ENCODE measurements at regions not wholly inside any gene's neighbourhood (a gene's known extent, or its start where the extent isn't known, plus 50 kb on each side); places are given as distances from the start of the nearest gene placed in this dataset.

DNA sequence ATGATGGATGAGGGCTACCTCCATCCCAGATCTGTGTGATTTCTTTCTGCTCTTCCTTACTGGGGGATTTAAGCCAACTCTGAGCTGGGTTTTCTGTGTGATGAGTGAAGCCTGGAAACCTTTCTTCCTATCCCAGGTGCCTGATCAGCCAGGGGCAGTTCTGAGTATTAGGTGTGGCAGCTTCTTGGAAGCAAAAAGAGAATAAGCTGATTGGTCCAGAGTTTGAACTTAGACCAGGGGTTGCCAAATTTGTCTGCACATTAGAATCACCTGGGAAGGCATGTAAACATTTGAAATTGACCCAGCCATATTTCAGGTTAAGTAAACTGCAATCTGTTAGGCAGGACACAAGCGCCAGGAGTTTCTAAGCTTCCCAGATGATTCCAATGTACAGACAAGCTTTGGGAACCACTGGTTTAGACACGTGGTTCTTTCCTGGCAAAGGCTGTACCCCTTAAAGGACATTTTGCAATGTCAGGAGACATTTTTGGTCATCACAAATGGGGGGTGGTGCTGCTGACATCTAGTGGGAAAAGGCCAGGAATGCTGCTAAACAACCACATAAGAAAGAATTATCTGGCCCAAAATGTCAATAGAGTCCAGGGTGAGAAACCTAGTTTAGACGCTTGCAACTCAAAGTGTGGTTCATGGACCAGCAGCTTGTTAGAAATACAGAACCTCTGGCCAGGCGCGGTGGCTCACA lies 160.5 kb upstream of the GHITM start:
- Histone ChIP-seq H3K4me1 (ENCODE audit: insufficient read depth) (no peaks in the 10 kb centered on the region), H3K9me3 (no peaks in the 10 kb centered on the region), H3K4me3 (no peak overlapping the region), H3K27me3 (no peaks in the 10 kb centered on the region), H3K36me3 (no peaks in the 10 kb centered on the region), H3K27ac (no peak overlapping the region)
- TF ChIP-seq, protein P1, sequence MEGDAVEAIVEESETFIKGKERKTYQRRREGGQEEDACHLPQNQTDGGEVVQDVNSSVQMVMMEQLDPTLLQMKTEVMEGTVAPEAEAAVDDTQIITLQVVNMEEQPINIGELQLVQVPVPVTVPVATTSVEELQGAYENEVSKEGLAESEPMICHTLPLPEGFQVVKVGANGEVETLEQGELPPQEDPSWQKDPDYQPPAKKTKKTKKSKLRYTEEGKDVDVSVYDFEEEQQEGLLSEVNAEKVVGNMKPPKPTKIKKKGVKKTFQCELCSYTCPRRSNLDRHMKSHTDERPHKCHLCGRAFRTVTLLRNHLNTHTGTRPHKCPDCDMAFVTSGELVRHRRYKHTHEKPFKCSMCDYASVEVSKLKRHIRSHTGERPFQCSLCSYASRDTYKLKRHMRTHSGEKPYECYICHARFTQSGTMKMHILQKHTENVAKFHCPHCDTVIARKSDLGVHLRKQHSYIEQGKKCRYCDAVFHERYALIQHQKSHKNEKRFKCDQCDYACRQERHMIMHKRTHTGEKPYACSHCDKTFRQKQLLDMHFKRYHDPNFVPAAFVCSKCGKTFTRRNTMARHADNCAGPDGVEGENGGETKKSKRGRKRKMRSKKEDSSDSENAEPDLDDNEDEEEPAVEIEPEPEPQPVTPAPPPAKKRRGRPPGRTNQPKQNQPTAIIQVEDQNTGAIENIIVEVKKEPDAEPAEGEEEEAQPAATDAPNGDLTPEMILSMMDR (IDR thresholded peaks at IDR 0.05), result no peak
- no peak for TF ChIP-seq POLR2A (IDR thresholded peaks at IDR 0.05)
- TF ChIP-seq EP300 (IDR thresholded peaks at IDR 0.05), result no peak
- WGBS, 3 donors, result 61 to 78% (median 75%) methylated on average over 5 of the region's 5 CpGs
- intact Hi-C loops (cut with DNase I), result no loop called here
- DNase-seq, result no peak

DNA sequence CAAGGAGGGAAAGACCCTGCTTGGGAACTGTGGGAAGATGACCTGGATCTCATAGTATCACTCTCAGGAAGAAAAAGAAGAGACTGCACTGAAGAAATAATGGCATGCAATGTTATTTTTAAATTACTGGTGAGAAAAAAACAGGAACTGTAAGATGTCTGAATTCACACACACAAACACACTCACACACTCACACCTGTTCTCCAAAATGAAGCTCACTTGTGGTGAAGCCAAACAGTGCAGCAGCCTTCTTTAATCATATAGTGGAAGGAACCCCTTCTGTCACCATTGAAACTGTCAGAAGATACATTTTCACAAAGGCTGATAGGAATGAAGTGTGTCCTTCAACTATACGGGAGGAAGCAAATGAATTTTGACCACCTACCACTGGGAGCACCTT lies 156.5 kb upstream of the GHITM start:
- no peaks in the 10 kb centered on the region for H3K36me3 ChIP-seq
- TF ChIP-seq POLR2A (IDR thresholded peaks at IDR 0.05), result no peak
- TF ChIP-seq, protein P1 (IDR thresholded peaks at IDR 0.05), result no peak
- no peak for TF ChIP-seq EP300 (IDR thresholded peaks at IDR 0.05)
- intact Hi-C loops (cut with DNase I), result no loop called here
- no peaks in the 10 kb centered on the region for H3K27me3 ChIP-seq
- DNase-seq, result no peak
- H3K4me1 ChIP-seq (ENCODE audit: insufficient read depth), result no peaks in the 10 kb centered on the region
- no peak overlapping the region for H3K4me3 ChIP-seq
- 15 to 24% (median 19%) methylated on average over 1 of the region's 1 CpG for WGBS, 3 donors
- no peak overlapping the region for H3K27ac ChIP-seq
- no peaks in the 10 kb centered on the region for H3K9me3 ChIP-seq

DNA sequence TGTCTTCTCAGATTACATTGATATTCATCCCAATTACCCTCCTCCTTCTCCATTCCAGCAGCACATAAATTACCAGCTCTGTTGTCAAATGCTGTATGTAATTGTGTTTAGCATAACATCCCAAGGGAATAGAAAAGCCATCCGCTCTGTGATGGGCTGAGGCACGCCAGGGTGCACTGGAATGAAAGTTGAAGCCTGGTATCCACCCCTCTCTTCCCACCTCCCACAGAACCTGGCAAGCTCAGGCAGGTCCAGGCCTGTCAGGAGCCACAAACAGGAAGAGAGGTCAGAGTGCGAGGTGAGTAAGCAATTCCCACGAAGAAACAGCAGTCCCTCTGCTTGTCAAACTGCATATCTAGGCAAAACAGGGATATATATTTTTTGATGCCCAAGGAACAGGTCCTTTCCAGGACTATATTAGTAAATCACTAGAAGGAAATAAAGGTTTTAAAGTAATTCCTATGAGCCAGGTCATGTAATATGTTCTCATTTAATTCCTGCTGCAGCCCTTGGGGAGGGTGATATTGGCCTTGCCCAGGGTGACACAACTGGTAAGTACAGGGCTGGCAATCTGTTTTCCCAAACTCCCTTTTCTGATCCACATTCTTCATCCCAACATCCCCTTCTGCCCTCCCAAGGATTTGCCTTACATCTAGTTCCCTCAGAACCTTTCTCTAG lies 155.6 kb upstream of the GHITM start:
- no peaks in the 10 kb centered on the region for H3K27me3 ChIP-seq
- TF ChIP-seq POLR2A (IDR thresholded peaks at IDR 0.05) (no peak), EP300 (IDR thresholded peaks at IDR 0.05) (no peak)
- TF ChIP-seq, protein P1 (IDR thresholded peaks at IDR 0.05), result no peak
- H3K4me1 ChIP-seq (ENCODE audit: insufficient read depth), result no peaks in the 10 kb centered on the region
- no peaks in the 10 kb centered on the region for H3K36me3 ChIP-seq
- no peaks in the 10 kb centered on the region for H3K9me3 ChIP-seq
- 39 to 49% (median 41%) methylated on average over 4 of the region's 4 CpGs for WGBS, 3 donors
- intact Hi-C loops (cut with DNase I), result no loop called here
- H3K4me3 ChIP-seq, result no peak overlapping the region
- no peak for DNase-seq
- H3K27ac ChIP-seq, result no peak overlapping the region

DNA sequence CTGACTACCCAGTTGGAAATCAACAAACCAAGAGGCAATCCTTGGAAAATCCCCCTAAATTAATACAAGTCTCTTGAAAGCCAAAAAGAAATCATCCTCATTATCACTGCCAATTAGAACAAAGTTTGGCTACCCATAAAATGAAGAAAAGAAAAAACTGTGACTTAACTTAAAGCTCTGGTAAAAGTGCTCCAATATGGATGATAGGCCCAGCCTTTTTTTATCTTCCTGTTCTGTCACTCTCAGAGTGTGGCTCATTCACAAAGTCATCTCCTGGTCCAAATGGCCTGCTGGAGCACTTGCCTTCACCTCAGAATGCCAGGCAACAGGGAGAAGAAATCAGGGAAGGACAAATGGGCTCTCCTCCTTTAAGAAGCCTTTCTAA lies 155.1 kb upstream of the GHITM start:
- DNase-seq, result no peak
- Histone ChIP-seq H3K4me3 (no peak overlapping the region), H3K27me3 (no peaks in the 10 kb centered on the region), H3K9me3 (no peaks in the 10 kb centered on the region), H3K36me3 (no peaks in the 10 kb centered on the region), H3K4me1 (ENCODE audit: insufficient read depth) (no peaks in the 10 kb centered on the region), H3K27ac (no peak overlapping the region)
- intact Hi-C loops (cut with DNase I), result no loop called here
- no peak for TF ChIP-seq POLR2A (IDR thresholded peaks at IDR 0.05)

DNA sequence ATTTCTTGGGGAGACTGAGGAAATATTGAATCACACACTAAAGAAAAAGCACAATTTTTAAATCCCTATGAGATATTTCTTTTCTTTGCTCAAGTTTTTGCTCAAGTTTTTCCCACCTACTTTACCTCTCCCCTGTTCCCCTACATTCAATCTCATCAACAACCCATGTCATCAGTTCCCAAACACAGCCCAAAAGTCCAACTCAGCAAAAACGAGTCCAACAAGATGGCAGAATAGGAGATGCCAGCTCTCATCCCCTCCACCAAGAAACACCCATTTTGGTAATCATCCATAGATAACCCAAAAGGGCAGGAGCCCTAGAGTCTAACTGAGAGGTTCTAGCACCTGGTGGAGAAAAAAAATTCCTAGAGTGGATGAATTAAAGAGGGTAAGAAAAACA lies 152.5 kb upstream of the GHITM start:
- Histone ChIP-seq H3K27ac (no peak overlapping the region), H3K36me3 (no peaks in the 10 kb centered on the region), H3K4me1 (ENCODE audit: insufficient read depth) (no peaks in the 10 kb centered on the region), H3K4me3 (no peak overlapping the region), H3K9me3 (no peaks in the 10 kb centered on the region), H3K27me3 (no peaks in the 10 kb centered on the region)
- DNase-seq, result no peak
- no peak for TF ChIP-seq EP300 (IDR thresholded peaks at IDR 0.05)
- TF ChIP-seq POLR2A (IDR thresholded peaks at IDR 0.05), result no peak
- intact Hi-C loops (cut with DNase I), result no loop called here
- WGBS, 3 donors, result 67 to 78% (median 74%) methylated on average over 1 of the region's 1 CpG
